GM12891 (cell line): ENCODE measurements at regions not wholly inside any gene's neighbourhood (a gene's known extent, or its start where the extent isn't known, plus 50 kb on each side); places are given as distances from the start of the nearest gene placed in this dataset.

Experiments
- DNase-seq: peaks from one replicate; pipeline ENCODE4 v3.0.0; 2011; ENCODE audit warnings: low spot score; ENCODE audit not compliant: insufficient read length
- FAIRE-seq: peaks from 2 replicates; lab custom pipeline; 2011; peaks lifted over from hg19 to GRCh38; lab: Jason Lieb, UNC
- PAX5 ChIP-seq: IDR thresholded peaks from 2 replicates; pipeline ENCODE4 v1.6.1; 2011; ENCODE audit warnings: low read length, moderate library complexity, mild to moderate bottlenecking; ENCODE audit not compliant: insufficient read depth, severe bottlenecking
- POLR2A ChIP-seq: IDR thresholded peaks from 2 replicates; pipeline ENCODE4 v1.6.1; 2011; ENCODE audit warnings: low read depth, low read length, control low read depth
- POLR2AphosphoS5 ChIP-seq: IDR thresholded peaks from 2 replicates; pipeline ENCODE4 v1.6.1; 2011; ENCODE audit warnings: low read depth, low read length, control low read depth
- POU2F2 ChIP-seq: IDR thresholded peaks from 2 replicates; pipeline ENCODE4 v1.6.1; 2011; ENCODE audit warnings: low read depth, mild to moderate bottlenecking, control low read depth, low read length, moderate library complexity
- SPI1 ChIP-seq: IDR thresholded peaks from 2 replicates; pipeline ENCODE4 v1.6.1; 2011; ENCODE audit warnings: low read depth, low read length, control low read depth
- TAF1 ChIP-seq: IDR thresholded peaks from 2 replicates; pipeline ENCODE4 v1.6.1; 2011; ENCODE audit warnings: low read depth, low read length, control low read depth

DNA sequence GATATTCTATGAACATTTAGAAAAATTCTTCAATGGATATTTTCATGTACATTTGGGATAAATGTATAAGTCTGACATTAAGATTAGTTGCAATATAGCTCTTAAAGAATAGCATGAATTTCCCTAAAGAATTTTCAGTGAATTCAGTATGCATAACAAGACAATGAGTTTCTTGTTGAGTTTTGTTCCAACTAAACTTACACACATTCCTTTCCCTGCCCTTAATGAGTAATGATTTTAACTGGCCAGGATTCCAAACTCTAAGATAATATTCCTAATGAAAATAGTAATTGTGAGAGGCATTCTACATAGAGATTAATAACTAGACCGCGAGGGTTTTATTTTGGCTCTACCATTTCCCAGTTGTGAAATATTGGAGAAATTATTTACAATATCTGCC lies 390.3 kb upstream of the GALNT5 start:
- no peak for DNase-seq
- no peak for TF ChIP-seq POU2F2
- no peak for TF ChIP-seq SPI1
- TF ChIP-seq POLR2A = no peak
- TF ChIP-seq TAF1 = no peak
- no peak for TF ChIP-seq POLR2AphosphoS5
- TF ChIP-seq PAX5 = no peak
- FAIRE-seq = no peak

DNA sequence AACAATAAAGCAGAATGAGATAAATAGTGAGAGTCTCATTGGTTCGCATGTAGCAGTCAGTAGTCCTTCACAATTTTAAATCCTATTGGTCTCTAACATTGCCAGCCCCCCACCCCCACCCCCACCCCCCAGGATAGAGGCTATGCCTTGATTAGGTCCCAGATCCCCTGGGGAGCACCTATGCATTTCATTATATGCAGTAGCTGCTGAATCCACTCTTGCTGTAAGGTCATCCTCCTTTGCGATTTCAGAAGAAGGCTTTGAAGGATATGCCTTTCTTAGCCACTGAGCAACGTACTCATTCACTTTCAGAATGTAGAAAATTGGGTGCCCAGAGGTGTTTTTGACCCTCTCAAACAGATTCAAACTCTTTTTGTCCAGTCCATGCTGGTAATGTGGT lies 382.8 kb upstream of the GALNT5 start:
- no peak for TF ChIP-seq POLR2AphosphoS5
- no peak for TF ChIP-seq TAF1
- no peak for FAIRE-seq
- no peak for DNase-seq

DNA sequence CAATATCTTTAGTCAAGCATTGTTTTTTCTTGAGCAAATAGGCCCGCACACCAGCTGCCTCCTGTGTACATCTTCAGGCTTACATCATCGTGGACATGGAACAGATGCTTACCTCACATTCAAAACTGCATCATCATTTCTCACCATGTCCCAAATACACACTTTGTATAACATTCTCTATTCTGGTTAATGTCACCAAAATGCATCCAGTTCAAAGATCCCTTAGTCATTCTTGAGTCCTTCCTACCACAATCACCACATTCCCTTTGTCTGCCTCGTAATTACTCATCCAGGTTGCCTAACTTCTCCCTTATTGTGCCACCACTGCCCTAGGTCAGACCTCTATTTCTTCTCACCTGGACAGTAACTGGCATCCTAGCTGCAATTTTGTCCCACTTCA lies 373.7 kb upstream of the GALNT5 start:
- no peak for TF ChIP-seq SPI1
- TF ChIP-seq POU2F2 = no peak
- TF ChIP-seq POLR2AphosphoS5 = no peak
- TF ChIP-seq POLR2A = no peak
- no peak for TF ChIP-seq TAF1
- no peak for TF ChIP-seq PAX5
- DNase-seq (no peak), FAIRE-seq (no peak)

DNA sequence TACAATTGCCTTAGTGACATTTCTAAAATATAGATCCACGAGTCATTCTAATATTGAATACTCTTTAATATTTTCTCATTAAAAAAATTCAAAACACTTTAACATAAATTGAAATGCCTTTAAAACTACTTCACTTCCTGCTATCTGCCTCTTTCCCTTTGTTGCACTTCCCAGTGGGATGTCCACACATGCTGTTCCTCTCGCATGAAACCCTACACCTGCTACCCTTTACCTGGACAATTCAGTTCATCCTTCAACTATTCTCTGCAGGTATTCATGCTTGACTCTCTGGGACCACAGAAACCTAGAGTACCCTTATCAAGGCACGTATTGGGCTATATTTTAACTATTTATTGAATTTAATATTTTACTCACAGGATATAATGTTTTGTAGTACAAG lies 373.3 kb upstream of the GALNT5 start:
- FAIRE-seq (no peak), DNase-seq (no peak)
- TF ChIP-seq POLR2AphosphoS5 (no peak), TAF1 (no peak), POLR2A (no peak), PAX5 (no peak), SPI1 (no peak), POU2F2 (no peak)

DNA sequence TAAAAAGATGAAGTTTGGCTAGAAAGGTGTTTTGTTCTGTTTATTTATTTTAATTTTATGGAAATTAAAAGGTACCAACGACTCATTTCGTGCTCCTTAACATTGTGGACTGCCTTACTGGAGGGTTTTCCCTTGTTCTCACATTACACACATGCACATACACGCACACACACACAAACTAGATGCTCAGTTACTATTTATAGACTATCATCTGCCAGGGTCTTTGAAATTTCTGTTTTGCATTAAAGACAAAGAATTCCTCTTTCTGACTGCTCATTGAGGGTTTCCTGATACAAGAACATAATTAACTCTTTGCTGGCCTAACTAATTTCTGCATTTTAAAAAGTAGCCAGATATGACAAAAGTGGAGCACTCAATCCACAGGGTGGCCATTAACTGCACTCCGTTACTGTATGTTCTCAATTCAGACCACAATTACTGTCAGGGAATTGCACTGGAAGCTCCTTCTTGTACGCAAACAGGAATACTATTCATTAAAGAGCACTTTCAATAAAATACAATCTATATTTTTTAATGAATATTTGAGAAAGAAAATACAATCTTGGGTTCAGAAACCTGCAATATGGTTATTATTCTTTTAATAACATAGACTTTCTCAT lies 366.9 kb upstream of the GALNT5 start:
- no peak for FAIRE-seq
- TF ChIP-seq SPI1 (no peak), POLR2A (no peak), TAF1 (no peak), POU2F2 (no peak)
- no peak for DNase-seq

DNA sequence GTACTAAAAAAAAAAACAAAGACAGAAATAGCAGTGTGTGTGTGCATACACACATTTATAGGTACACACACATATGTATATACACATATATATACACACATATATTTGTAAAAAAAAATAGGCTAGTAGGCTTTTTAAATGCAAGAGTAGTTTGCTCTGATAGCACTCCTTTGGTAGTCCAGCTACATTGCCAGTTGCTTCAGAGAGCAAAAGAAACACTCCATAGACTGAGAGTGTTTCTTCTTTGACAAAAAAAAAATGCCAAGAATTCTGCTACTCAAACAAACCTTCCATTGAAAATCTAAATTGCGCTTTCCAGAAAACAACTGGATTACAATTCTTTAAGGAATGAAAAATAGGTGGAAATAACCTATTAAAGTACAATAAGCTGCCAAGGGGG lies 365.9 kb upstream of the GALNT5 start:
- no peak for TF ChIP-seq SPI1
- no peak for TF ChIP-seq POLR2A
- TF ChIP-seq POU2F2 = no peak
- TF ChIP-seq POLR2AphosphoS5 = no peak
- TF ChIP-seq PAX5 = no peak
- no peak for TF ChIP-seq TAF1
- no peak for FAIRE-seq
- DNase-seq = no peak

DNA sequence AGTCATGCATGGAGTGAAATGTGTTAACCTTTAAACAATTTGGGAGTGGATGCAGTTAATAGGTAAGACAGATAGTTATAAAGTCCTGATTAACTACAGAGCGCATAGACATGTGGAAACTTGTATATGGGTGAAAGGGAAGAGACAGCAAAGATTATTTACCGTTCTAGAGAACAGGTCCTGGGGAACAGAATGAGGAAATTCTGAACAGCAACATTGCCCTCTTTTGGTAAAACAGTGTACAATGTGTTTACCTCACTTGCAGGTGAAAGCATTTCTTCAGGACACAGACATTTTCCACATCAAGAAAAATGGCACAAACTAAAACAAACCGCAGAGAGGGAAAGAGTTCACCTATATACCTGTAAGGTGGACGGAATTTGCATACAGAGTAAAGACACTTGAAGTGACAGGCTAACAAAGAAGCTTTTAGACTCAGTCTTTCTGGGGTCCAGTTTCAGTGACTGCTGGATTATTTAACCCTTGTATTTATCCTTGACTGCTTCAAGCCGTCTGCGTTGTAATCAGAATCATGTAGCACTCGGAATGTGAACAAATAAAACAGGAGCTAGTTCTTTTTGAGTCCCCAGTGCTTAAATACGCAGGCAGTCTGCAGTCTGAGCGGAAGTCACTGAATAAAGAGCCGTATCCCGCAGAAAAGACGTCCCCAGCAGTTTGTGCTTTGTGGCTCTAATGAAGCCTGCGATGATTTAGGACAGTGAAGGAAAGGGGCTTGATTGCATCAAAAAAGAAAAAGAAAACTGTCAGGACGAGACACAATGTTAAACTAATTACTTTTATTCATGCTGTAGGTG lies 364.8 kb upstream of the GALNT5 start:
- FAIRE-seq (peak; percentile 82), DNase-seq (no peak)
- TF ChIP-seq PAX5 = no peak
- no peak for TF ChIP-seq POLR2A
- no peak for TF ChIP-seq POLR2AphosphoS5
- TF ChIP-seq SPI1 = no peak
- no peak for TF ChIP-seq TAF1
- TF ChIP-seq POU2F2 = no peak

DNA sequence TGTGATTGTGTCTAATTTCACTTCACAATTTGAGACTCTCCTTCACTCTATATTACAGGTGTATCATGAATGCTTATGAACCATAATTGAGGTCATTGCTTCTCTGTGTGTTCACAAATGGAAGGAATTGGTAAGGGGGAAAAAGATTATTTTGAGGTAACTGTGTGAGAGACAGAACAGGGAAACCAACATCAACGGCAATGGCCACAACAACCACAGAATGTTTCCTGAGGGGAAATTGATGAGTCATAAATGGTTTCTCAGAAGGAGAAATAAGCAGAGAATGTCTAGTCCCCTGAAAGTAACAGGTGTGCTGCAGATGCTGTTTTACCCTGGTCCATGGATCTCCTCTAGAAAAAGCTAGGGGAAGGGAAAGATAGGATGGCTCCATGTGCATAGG lies 361.2 kb upstream of the GALNT5 start:
- TF ChIP-seq POU2F2 (peak; percentile 76), SPI1 (peak; percentile 35; the same call in 1 of the 2 replicates), POLR2AphosphoS5 (no peak), TAF1 (no peak), PAX5 (no peak), POLR2A (no peak)
- FAIRE-seq (peak; percentile 94), DNase-seq (no peak)

DNA sequence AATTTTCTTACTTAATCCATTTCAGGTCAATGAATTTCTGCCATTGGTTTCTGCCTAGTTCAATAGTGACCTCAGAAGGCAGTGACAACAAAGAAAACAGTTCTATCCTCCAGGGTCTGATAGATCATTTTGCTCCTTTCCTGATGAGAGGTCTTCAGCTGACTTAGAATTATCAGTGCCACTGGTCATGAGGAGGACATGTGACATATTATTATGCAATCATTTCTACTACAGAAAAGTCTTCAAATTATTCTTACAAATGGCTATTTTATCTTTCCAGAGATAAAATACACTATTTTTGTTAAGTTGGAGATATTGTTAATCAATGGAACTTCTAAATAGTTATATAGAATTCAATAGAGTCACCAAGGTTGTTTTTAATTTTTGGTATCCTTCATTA lies 360.0 kb upstream of the GALNT5 start:
- DNase-seq (no peak), FAIRE-seq (no peak)
- TF ChIP-seq SPI1 (no peak), POLR2AphosphoS5 (no peak), POU2F2 (no peak), TAF1 (no peak), POLR2A (no peak), PAX5 (no peak)

DNA sequence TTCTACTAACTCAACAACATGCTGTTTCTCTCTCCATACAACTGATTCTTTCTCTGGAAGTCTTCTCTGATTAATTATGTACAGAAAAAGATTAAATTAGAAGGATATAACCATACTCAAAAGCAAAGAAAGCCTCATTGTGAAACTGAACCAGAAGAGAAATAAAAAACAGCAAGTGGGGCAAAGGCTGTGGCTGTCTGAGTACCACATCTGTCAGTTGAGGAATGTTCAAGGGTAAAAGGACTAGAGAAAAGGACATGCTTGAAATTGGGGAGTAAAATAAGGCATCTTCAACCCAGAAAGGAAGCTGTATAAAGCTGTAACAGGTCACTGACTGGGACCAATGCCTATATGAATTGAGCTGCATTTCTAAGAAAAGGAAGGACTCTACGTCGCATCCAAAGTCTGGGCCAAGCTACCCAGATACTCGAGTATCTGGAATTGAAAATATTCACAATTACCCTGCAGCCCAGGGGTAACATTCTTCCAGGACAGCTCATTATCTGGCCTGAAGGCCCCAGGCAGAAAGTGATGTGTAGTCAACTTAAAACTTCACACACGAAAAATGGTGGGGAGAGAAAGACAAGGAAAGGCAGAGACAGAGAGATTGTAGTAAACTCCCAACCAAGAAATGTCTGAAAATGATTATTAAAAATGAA lies 356.0 kb upstream of the GALNT5 start:
- FAIRE-seq (no peak), DNase-seq (no peak)
- TF ChIP-seq PAX5 = no peak
- no peak for TF ChIP-seq TAF1
- TF ChIP-seq SPI1 = no peak
- no peak for TF ChIP-seq POLR2A
- no peak for TF ChIP-seq POLR2AphosphoS5
- TF ChIP-seq POU2F2 = no peak
